T follicular helper cell (primary cell): ENCODE measurements at regions not wholly inside any gene's neighbourhood (a gene's known extent, or its start where the extent isn't known, plus 50 kb on each side); places are given as distances from the start of the nearest gene placed in this dataset.

ENCODE experiments used
- DNase-seq: peaks from one replicate; pipeline ENCODE4 v3.0.0-alpha.2; 2020; ENCODE audit warnings: low read depth

DNA sequence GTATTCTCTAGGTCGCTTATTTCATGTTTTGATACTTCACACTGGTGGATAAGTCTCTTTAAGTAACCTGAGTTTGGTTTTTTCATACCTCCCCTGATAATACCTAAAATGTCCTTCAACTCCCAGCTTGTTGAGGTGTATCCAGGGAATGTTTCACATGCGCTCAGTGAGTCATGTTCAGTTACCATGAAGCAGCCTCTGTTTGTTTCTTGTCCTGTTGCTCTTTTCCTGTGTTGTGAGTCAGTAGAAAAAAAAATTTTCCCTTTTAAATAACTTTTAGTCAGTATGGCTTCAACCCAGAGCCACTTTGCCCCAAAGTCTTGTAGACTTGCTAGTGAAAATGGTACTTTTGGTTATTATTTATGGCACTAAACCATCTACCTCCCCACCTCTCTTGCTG is 278.4 kb upstream of the ZPLD1 start:
- DNase-seq, result no peak

DNA sequence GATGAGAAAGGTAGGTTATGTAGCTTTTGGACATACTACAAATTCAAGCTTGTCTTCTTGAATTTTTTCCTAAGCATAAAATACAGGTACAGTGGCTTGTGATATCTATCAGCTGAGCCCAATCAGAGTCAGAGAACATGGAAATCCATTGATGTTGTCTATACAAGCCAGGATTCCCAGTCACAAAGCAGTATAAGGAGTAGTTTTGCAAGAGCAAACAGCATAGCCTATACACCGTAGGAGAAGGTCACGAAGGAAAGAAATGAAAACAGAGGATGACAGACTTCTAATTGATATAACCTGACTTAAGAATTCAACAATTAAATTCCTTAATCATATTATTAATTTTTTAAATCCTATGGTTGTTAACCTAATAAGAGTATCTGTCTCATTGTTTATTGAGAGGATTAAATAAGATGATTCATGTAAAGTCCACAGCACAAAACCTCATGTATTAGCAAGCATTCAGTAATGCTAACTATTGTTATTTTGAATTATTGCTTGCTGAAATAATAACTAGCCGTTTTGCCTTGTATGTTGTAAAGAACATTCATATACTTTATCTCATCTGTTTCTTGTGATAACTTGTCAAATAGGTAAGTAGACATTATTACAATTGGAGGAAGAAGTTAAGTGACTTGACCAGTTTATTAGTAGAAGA is 276.6 kb upstream of the ZPLD1 start:
- DNase-seq, result no peak

DNA sequence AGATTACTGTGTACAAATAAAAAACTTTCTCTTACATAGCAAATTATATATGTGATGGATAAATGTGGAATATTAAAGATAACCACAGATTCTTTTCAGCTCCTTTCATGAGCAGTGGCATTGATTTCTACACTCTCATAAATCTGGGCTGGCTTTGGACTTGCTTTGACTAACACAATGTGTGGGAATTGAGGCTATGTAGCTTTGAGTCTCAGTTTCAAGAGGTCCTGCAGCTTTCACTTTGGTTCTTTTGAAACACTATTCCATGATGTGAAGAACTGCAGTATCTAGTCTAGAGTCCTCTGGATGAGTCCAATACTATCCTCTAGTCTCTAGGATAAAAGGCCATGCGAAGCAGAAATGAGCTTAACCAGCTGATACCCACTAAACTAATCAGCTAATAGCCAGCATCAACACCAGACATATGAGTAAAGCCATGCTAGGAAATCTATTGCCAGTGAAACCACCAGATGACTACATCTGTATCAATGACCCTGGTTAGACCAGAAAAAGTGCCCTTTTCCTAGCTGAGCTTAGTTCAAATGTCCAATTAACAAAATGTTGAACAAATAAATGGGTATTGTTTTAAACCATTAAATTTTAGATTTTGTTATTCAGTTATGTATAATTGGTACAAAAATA is 274.9 kb upstream of the ZPLD1 start:
- no peak for DNase-seq

DNA sequence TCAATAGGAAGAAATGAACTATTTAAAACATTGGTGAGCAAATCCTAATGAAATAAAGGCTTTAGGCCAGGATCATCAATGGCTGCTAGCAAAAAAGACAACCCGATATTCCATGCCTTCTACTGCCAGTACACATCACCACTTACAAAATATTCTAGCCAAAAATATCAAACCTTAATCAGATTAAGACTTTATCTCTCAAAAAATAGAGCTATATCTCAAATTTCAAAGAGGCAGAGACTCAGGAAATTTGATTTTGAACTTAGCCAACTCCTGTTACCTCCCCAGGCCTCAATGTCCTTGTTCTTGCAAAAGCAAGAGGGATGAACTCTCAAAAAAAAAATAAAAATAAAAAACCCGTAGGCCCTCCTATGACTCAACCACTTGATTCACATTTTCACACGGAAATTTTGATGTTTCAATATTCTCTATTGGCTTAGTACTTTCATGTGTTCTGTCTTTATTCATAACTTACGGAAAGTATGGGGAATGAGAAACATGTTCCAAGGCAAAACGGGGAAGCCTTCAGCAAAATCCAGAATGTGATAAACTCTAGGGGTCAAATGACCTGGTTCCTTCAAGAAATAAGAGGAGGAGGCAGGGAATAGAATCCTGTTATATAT is 273.3 kb upstream of the ZPLD1 start:
- DNase-seq, result no peak

DNA sequence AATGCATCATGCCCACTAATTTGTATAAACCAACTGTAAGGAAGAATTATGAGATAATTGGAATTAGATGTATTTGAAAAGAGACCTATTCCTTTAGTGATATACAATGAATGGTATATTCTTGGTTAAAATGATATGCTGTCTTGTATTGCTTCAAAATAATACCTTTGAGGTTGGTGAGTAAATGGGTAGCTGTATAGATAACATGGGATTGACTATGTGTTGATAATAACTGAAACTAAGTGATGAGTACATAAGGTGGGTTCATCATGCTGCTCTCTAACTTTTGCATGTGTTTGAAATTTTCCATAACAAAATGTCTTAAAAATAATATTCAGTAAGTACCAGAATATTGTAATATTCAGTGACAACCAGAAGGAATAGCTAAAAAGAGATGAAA is 272.6 kb upstream of the ZPLD1 start:
- DNase-seq, result no peak

DNA sequence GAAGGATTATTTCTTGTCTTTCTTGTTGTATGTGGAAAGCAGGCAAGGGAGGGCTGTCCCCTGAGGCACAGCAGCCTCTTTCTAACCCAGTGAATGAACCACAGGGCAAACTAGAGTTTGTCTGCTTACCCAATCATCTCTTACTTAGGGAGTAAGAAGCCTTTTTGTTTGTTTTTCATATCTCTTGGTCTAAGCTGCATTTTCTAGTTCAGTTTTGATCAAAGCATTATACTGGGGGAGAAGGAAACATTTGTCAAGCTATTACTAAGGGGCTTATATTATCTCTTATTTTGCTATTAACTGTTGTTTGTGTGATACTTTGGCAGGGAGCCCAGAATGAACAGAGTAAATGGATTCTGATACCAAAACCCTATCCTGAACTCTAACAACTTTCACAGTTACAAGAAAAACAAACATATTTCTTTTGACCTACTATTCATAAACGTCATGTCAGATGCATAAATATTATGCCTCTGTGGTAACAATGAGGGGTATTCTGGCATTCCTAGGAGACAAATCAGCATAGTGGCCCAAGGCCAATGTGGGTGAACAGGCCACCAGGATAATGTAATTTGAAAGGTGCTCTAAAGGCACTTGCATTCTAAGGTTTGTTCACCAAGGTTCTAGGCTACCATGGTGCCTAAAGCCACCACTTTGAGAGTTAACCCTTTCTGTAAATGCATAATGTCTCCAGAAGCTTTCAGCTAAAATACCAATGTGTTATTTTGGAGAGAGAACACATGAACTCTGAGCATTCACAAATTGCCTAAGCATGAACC is 271.6 kb upstream of the ZPLD1 start:
- no peak for DNase-seq

DNA sequence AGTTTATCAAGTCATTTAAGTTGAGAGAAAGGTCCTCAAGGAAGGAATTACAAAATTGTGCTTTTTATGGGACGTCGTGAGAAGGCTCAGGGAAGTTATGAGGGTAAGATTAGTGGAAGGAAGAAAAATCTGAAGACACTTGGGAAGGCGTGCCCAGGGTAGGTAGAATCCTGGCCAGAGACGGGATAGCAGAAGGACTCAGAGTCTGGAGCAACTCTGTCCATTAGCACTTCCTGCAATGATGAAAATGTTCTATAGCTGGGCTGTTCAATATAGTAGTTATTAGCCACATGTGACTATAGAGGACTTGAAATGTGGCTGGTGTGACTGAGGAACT is 271.0 kb upstream of the ZPLD1 start:
- DNase-seq, result no peak

DNA sequence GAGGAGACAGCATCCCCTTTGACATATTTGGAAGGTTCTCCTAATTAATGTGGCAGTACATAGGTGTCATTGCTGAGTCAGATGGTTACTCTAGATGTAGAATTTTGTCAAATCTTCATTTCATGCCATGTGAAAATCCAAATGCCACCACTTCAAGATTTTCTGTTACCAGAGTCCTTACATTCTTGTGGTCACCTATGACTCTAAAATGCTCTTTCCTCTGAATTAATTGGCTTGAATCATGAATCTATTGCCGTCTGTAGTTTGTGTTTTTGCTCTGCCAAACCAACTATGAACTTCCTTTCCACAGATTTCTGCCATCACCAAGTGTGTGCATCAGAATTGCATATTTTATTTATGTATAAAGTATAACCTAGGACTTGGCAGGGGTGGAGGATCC is 269.4 kb upstream of the ZPLD1 start:
- DNase-seq, result no peak

- DNase-seq, result no peak
Observed at GRCh38 chr3:102169915-102170479, 264.8 kb upstream of the ZPLD1 start.

GRCh38 chr3:102170545-102170944 is 264.3 kb upstream of the ZPLD1 start:
- DNase-seq, result no peak

DNA sequence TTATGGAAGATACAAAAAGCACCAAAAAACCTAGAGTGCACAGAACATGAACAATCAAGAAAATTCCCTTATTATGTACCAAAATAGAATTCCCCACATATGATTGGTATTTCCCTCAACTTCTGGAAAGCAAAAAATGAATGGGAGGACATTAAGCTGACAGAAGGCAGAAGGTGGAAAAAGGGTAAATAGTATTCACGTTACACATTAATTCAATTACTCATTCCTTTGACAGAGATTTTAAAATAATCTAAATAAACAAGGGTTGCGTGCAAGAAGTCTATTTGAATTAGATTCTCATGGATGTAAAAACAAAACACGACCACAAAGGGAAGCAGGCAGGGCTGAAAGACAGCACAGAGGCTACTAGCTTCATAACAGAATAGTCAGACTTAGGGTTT is 260.5 kb upstream of the ZPLD1 start:
- DNase-seq, result no peak

- DNase-seq, result no peak
Observed at GRCh38 chr3:102174832-102175374, 259.9 kb upstream of the ZPLD1 start.

DNA sequence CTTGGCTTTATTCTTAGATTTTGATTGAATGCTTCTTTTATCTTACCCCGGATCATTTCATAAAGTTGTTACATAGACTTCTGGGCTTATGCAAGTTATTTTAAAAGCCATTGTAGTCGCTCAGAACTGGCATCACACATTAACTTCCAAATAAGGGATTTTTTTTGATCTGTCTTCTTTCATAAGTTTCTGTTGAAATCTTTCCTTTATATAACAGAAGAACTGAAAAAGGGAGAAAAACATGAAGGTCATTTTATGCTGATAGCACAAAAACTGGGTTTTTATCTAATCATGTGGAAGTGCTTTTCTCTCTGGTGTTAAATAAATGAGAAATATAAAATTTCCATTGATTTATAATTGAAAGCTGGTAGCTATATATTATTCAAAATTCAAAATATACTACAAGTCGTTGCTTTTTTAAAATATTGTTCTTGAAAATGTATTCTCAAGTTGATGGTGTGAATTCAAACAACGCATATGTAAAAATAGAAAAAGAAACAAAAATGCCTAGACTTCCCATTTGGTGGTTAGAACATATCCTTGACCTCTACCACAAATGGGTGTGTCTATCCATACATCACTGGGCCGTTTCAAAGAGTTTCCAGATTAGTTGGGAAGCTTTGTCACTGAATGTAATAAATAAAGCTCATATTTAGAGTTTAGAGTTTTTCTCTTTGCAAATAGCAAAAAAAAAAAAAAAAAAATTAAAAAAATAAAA is 258.3 kb upstream of the ZPLD1 start:
- no peak for DNase-seq

GRCh38 chr3:102177075-102177755 is 257.6 kb upstream of the ZPLD1 start:
- no peak for DNase-seq

GRCh38 chr3:102178817-102179216 is 256.0 kb upstream of the ZPLD1 start:
- no peak for DNase-seq

- DNase-seq, result no peak
Observed at GRCh38 chr3:102179326-102180177, 255.3 kb upstream of the ZPLD1 start.

DNA sequence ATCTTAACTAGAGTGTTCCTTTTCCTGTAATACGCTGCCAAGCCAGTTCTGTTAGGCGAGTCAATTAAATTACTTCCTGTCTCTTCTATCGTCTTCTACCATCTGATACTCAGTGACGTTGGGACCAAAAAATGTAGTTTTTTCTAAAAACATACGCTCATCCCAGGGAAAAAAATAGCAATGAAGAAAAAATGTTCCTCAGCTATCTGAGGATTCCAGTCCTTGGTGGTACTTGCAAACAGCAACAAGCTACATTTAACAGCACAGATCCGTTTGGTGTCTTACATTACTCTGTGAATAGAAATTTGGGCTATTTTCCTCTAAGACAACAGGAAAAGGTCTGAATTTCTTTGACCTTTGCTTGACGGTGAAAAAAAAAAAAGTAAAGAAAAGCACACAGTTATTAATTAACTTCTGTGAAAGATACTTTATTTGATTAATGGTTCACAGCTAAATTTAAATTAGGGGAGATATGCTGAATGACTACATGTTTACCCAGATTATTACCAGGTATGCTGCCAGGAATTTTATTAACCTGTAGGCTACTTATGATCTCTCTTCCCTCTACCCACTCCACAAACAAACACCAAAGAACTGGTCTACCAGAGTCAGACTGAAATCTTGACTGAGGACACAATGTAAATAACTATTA is 254.4 kb upstream of the ZPLD1 start:
- DNase-seq, result no peak

GRCh38 chr3:102181175-102181920 is 253.5 kb upstream of the ZPLD1 start:
- DNase-seq, result no peak

GRCh38 chr3:102182162-102182561 is 252.7 kb upstream of the ZPLD1 start:
- DNase-seq, result no peak
